Dermis blood vessel endothelial cell (primary cell): ENCODE measurements at regions not wholly inside any gene's neighbourhood (a gene's known extent, or its start where the extent isn't known, plus 50 kb on each side); places are given as distances from the start of the nearest gene placed in this dataset.
"Not testable (repeated sequence)": the region's sequence is repeated elsewhere in the genome, so short reads cannot be mapped to it uniquely, and the experiment has no call there.

Experiments
- DNase-seq: peaks from one replicate; pipeline ENCODE4 v3.0.0; 2010

GRCh38 chr18:76715012-76715610 is 107.2 kb upstream of the ZNF236 start:
- no peak for DNase-seq

GRCh38 chr18:76713432-76713831 is 108.9 kb upstream of the ZNF236 start:
- no peak for DNase-seq

GRCh38 chr18:76712511-76713140 is 109.7 kb upstream of the ZNF236 start:
- DNase-seq: no peak

GRCh38 chr18:76710646-76711520 is 111.5 kb upstream of the ZNF236 start:
- DNase-seq: no peak

GRCh38 chr18:76709659-76710645 is 112.4 kb upstream of the ZNF236 start:
- DNase-seq: peak; percentile 76

- DNase-seq: no peak
Measured at GRCh38 chr18:76708722-76709353, 113.5 kb upstream of the ZNF236 start.

- no peak for DNase-seq
Measured at GRCh38 chr18:76708071-76708721, 114.2 kb upstream of the ZNF236 start.

GRCh38 chr18:76707534-76707933 is 114.8 kb upstream of the ZNF236 start:
- no peak for DNase-seq

GRCh38 chr18:76704589-76704988 is 117.8 kb upstream of the ZNF236 start:
- DNase-seq: not testable (repeated sequence)

GRCh38 chr18:76699923-76700322 is 122.4 kb upstream of the ZNF236 start:
- no peak for DNase-seq

GRCh38 chr18:76697441-76697901 is 124.9 kb upstream of the ZNF236 start:
- DNase-seq: peak; percentile 71

GRCh38 chr18:76691800-76692199 is 130.6 kb upstream of the ZNF236 start:
- no peak for DNase-seq

- DNase-seq: no peak
Measured at GRCh38 chr18:76689646-76690264, 132.6 kb upstream of the ZNF236 start.

- no peak for DNase-seq
Measured at GRCh38 chr18:76688724-76689472, 133.5 kb upstream of the ZNF236 start.

- peak; percentile 49 for DNase-seq
Measured at GRCh38 chr18:76687304-76687962, 134.9 kb upstream of the ZNF236 start.

GRCh38 chr18:76686737-76687231 is 135.6 kb upstream of the ZNF236 start:
- peak; percentile 72 for DNase-seq

GRCh38 chr18:76685860-76686259 is 136.5 kb upstream of the ZNF236 start:
- DNase-seq: no peak

- DNase-seq: no peak
Measured at GRCh38 chr18:76685402-76685801, 137.0 kb upstream of the ZNF236 start.

GRCh38 chr18:76684265-76684664 is 138.1 kb upstream of the ZNF236 start:
- DNase-seq: no peak
